Fibroblast of mammary gland (primary cell): ENCODE measurements at regions not wholly inside any gene's neighbourhood (a gene's known extent, or its start where the extent isn't known, plus 50 kb on each side); places are given as distances from the start of the nearest gene placed in this dataset.
A peak's percentile ranks its signal among the peaks of the same experiment; 100 is the strongest.

Experiments used
- DNase-seq: peaks from one replicate; pipeline ENCODE4 v3.0.0-alpha.2; 2010; ENCODE audit warnings: low read depth
- H3K4me3 ChIP-seq: 2 replicates; pipeline ENCODE4 v1.5.1; 2011; ENCODE audit warnings: low read depth, mild to moderate bottlenecking, low read length, moderate library complexity; ENCODE audit not compliant: control insufficient read depth
- CTCF ChIP-seq: conservative IDR thresholded peaks from 2 replicates; pipeline ENCODE4 v1.5.1; 2011; ENCODE audit warnings: low read depth, low read length, inconsistent platforms; ENCODE audit not compliant: control insufficient read depth, insufficient read depth

GRCh38 chr3:147799601-147800000 lies 390.4 kb downstream of the ZIC1 start:
- no peak for TF ChIP-seq CTCF
- H3K4me3 ChIP-seq: no peak overlapping the region
- DNase-seq: peak; percentile 44

GRCh38 chr3:147807776-147808175 lies 398.6 kb downstream of the ZIC1 start:
- no peak for DNase-seq
- TF ChIP-seq CTCF: no peak
- no peak overlapping the region for H3K4me3 ChIP-seq

GRCh38 chr3:147809206-147809605 lies 400.0 kb downstream of the ZIC1 start:
- no peak overlapping the region for H3K4me3 ChIP-seq
- no peak for TF ChIP-seq CTCF
- DNase-seq: no peak

- H3K4me3 ChIP-seq: no peak overlapping the region
- no peak for TF ChIP-seq CTCF
- no peak for DNase-seq
Measured at GRCh38 chr3:147812186-147812911, 403.2 kb downstream of the ZIC1 start.

GRCh38 chr3:147813256-147813655 lies 404.1 kb downstream of the ZIC1 start:
- no peak for TF ChIP-seq CTCF
- no peak for DNase-seq

GRCh38 chr3:147816752-147817151 lies 407.6 kb downstream of the ZIC1 start:
- no peak for TF ChIP-seq CTCF
- DNase-seq: peak; percentile 62

More at GRCh38 chr3:147813256-147813655, 404.1 kb downstream of the ZIC1 start:
- no peak overlapping the region for H3K4me3 ChIP-seq

More at GRCh38 chr3:147816752-147817151, 407.6 kb downstream of the ZIC1 start:
- no peak overlapping the region for H3K4me3 ChIP-seq
